ENCODE measurements at regions not wholly inside any gene's neighbourhood (a gene's known extent, or its start where the extent isn't known, plus 50 kb on each side); places are given as distances from the start of the nearest gene placed in this dataset.

DNA sequence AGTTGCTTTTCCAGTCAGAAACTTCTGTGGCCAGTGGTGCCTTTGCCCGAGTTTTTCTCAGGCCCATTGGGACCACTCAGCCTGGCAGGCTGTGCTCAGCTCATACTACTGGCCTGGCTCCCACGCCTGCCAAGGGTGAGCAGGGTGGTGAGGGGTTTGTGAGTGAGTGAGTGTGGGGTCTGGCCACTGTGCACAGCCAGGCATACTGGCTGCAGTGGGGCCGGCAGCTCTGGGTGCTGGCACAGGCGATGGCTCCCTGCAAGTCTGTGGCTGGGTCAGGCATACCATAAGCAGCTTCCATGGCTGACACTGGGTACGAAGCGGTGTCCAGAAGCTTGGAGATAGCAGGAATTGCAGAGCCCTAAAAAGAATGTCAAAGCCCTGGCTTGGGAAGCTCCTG is 161.0 kb downstream of the SLITRK6 start:
- DNase-seq (ENCODE audit: insufficient read length) (no peak), FAIRE-seq (no peak)
- TF ChIP-seq TAF1 (IDR thresholded peaks at IDR 0.05; ENCODE audit: borderline replicate concordance, low read depth, low read length) (no peak), POLR2A (IDR thresholded peaks at IDR 0.05; ENCODE audit: low read depth, low read length) (no peak), POLR2AphosphoS5 (IDR thresholded peaks at IDR 0.05; ENCODE audit: low read depth, low read length) (no peak)

DNA sequence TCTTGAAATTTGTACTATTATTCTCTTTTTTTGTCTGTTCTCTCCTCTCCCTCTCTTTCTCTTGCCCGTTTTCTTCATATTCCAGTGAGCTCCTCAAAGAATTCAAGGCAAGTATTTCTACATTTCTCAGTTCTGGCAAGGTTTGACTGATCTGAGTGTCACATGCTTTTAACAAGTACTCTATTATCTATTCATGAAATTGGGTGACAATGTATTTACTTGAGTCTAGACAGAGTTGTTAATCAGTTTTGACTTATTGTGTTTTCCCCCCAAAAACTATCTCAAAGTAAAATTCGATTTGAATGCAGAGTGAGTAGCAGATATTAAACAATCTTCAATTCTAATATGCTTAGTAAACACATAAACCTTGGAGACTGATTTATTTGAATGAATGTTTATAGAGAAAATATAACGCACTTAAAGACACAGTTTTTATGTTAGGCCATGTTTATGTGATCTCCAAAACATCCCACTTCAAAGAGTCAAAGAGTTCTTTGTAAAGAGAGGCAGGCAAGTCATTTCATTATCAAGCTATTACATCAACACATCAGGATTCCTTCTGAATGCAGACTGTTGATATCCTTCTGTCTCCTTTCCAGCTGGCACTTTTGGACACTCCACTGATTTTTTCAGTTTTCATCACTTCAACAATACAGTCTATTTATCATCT is 166.6 kb downstream of the SLITRK6 start:
- no peak for TF ChIP-seq POLR2AphosphoS5 (IDR thresholded peaks at IDR 0.05; ENCODE audit: low read depth, low read length)
- TF ChIP-seq TAF1 (IDR thresholded peaks at IDR 0.05; ENCODE audit: borderline replicate concordance, low read depth, low read length), result no peak
- TF ChIP-seq POLR2A (IDR thresholded peaks at IDR 0.05; ENCODE audit: low read depth, low read length), result no peak
- no peak for DNase-seq (ENCODE audit: insufficient read length)
- FAIRE-seq, result no peak

DNA sequence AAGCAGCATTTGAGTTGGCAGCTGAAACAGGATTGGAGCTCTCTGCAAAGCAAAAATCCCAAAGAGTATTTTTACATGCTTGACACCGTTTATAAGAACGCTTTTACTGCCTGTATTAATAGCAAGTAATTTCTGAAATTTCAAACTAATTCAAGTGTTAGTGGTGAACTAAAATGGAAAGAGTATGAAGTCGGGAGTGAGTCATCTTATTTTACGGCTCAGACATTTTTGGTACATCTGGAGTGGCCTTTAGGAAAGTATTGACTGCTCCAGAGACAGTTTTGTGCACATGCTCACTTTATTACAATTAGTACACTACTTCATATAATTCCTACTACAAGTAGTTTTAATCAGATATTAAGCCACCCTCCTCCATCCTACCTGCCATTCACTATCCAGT is 167.4 kb downstream of the SLITRK6 start:
- DNase-seq (ENCODE audit: insufficient read length), result no peak
- FAIRE-seq, result no peak
- TF ChIP-seq TAF1 (IDR thresholded peaks at IDR 0.05; ENCODE audit: borderline replicate concordance, low read depth, low read length), result no peak
- TF ChIP-seq POLR2A (IDR thresholded peaks at IDR 0.05; ENCODE audit: low read depth, low read length), result no peak
- TF ChIP-seq POLR2AphosphoS5 (IDR thresholded peaks at IDR 0.05; ENCODE audit: low read depth, low read length), result no peak

DNA sequence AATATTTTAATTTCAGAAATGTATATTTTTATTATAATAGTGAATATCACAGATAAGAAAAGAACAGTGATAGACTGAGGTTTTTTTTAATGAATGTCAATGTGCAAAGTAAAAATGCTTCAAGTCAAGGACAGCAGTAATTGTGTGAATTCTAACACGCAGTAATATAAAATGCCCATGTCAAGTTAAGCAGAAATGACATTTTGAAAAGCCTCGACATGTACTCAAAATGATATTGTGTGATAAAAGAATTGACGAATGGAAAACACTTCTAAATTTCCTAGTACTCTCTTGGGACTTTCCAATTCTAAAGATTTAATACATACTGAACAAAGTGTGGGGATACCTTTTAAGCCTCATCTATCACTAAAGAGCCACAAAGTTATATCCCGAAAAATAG is 172.6 kb downstream of the SLITRK6 start:
- DNase-seq (ENCODE audit: insufficient read length) (no peak), FAIRE-seq (no peak)
- TF ChIP-seq POLR2A (IDR thresholded peaks at IDR 0.05; ENCODE audit: low read depth, low read length) (no peak), POLR2AphosphoS5 (IDR thresholded peaks at IDR 0.05; ENCODE audit: low read depth, low read length) (no peak), TAF1 (IDR thresholded peaks at IDR 0.05; ENCODE audit: borderline replicate concordance, low read depth, low read length) (no peak)

DNA sequence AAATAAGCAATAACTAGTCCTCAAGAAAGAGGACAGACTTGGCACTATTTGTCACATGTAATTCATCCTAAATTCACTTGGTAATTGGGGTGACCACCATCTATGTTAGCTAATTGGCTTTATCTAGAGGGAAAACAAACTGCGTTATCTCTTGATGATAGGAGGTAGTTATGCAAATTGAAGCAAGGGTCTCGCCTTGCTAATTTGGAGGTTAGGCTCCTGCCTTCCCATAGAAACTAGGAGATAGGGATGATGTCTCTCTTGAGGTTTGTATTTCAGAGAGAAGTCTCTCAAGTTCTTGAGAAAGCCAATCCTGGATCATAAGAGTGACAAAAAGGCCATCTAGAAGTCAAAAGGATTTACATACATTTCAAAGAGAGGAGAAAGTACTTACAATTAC is 179.9 kb downstream of the SLITRK6 start:
- no peak for FAIRE-seq
- TF ChIP-seq TAF1 (IDR thresholded peaks at IDR 0.05; ENCODE audit: borderline replicate concordance, low read depth, low read length) (no peak), POLR2AphosphoS5 (IDR thresholded peaks at IDR 0.05; ENCODE audit: low read depth, low read length) (no peak), POLR2A (IDR thresholded peaks at IDR 0.05; ENCODE audit: low read depth, low read length) (no peak)

DNA sequence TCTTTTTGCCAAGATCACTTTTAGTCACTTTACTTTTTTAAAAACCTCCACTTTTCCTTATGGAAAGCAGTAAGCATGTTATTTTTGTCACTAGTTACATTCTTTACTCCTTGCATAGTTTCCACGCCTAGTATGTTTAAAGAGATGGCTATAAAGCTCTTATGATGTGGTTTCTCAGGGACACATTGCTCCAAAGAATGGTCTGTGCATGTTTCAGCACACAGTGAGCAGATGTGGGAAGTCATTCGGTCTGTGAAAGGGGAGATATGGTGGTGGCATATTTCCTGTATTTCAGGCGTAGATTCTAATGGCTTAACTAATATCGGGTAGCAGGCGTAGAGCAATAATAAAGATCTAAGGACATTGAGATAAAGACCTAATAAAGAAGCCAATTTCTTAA is 180.7 kb downstream of the SLITRK6 start:
- TF ChIP-seq TAF1 (IDR thresholded peaks at IDR 0.05; ENCODE audit: borderline replicate concordance, low read depth, low read length), result no peak
- no peak for TF ChIP-seq POLR2A (IDR thresholded peaks at IDR 0.05; ENCODE audit: low read depth, low read length)
- no peak for TF ChIP-seq POLR2AphosphoS5 (IDR thresholded peaks at IDR 0.05; ENCODE audit: low read depth, low read length)
- FAIRE-seq, result no peak
- no peak for DNase-seq (ENCODE audit: insufficient read length)

More for the DNA sequence above, 179.9 kb downstream of the SLITRK6 start:
- no peak for DNase-seq (ENCODE audit: insufficient read length)

DNA sequence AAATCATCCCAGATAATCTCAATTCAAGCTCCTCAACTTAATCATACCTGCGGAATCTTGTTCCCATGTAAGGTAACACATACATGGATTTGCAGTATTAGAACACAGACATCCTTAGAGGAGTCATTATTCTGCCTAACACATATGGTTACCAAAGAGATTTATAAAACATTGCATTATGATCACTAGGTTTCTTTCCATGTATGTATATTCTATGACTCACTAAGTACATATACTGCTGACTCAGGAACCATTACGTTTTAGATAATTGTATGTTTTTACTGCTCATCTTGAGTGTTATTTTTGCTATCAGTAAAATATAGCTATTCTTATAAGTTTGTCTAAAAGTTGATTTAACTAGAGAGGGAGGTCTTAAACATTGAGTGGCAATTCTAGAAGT is 182.9 kb downstream of the SLITRK6 start:
- FAIRE-seq, result no peak
- TF ChIP-seq POLR2AphosphoS5 (IDR thresholded peaks at IDR 0.05; ENCODE audit: low read depth, low read length), result no peak
- TF ChIP-seq TAF1 (IDR thresholded peaks at IDR 0.05; ENCODE audit: borderline replicate concordance, low read depth, low read length), result no peak
- no peak for DNase-seq (ENCODE audit: insufficient read length)

DNA sequence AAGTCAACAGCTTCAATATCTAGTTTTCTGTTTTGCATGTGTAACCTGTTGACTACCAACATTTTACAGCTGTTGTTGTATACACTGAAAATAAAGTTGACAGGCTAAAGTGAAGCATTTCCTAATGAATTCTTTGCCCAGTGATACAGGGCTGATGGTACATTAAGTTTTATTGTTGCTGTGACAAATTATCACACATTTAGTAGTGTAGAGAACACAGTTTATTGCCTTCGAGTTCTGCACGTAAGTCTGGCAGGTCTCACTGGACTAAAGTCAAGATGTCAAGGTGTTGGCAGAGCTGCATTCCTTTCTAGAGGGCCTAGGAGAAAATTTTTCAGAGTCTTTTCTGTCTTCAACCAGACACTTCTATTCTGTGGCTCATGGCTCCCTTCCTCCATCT is 184.2 kb downstream of the SLITRK6 start:
- no peak for DNase-seq (ENCODE audit: insufficient read length)

DNA sequence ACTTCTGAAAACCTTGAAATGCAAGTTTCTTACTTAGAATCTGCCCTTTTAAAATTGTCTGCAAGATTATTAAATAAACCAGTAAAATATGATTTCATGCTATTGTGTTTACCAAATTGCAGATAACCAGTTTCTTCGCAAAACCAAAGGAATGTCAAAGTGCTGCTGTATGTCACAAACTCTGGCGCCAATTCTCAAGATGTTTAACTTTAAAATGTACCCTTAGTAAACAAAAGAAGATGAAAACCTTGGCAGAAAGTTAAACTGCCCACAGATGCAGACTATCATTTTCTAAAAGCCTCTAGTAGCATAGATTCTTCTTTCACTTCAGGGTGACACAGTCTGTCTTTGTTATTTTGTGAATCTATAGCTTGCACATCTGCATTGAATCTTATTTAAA is 189.2 kb downstream of the SLITRK6 start:
- no peak for FAIRE-seq
- TF ChIP-seq TAF1 (IDR thresholded peaks at IDR 0.05; ENCODE audit: borderline replicate concordance, low read depth, low read length) (no peak), POLR2A (IDR thresholded peaks at IDR 0.05; ENCODE audit: low read depth, low read length) (no peak), POLR2AphosphoS5 (IDR thresholded peaks at IDR 0.05; ENCODE audit: low read depth, low read length) (no peak)
- DNase-seq (ENCODE audit: insufficient read length), result no peak

More for the DNA sequence above, 184.2 kb downstream of the SLITRK6 start:
- FAIRE-seq, result no peak
- TF ChIP-seq POLR2A (IDR thresholded peaks at IDR 0.05; ENCODE audit: low read depth, low read length), result no peak
- no peak for TF ChIP-seq POLR2AphosphoS5 (IDR thresholded peaks at IDR 0.05; ENCODE audit: low read depth, low read length)
- TF ChIP-seq TAF1 (IDR thresholded peaks at IDR 0.05; ENCODE audit: borderline replicate concordance, low read depth, low read length), result no peak

DNA sequence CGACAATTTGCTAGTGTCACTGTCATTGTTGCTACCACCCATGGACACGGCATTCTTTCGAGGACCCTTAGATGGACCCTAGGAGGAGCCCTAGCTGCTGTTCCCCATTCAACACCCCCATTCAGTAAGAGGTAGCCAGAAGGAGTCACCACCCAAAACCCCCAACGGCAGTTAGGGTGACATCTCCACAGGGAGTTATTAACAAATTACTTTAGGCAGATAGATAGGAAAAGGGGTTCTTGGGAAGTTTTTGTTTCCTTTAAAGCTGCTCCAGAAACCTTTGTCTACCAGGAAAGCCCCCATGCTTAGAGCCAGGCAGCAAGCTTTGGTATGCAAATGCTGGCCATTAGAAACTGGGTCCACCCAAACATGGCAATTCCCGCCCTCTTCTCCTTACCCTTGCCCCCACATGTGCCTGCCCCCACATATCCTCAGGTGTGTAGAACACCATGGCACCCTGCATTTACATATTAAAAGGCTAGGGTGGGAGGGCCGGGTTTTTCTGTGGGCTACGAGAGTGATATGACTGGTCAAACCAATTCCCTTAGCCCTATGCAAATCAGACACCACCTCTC is 190.9 kb downstream of the SLITRK6 start:
- no peak for TF ChIP-seq TAF1 (IDR thresholded peaks at IDR 0.05; ENCODE audit: borderline replicate concordance, low read depth, low read length)
- no peak for TF ChIP-seq POLR2AphosphoS5 (IDR thresholded peaks at IDR 0.05; ENCODE audit: low read depth, low read length)
- no peak for TF ChIP-seq POLR2A (IDR thresholded peaks at IDR 0.05; ENCODE audit: low read depth, low read length)
- no peak for FAIRE-seq
- no peak for DNase-seq (ENCODE audit: insufficient read length)

DNA sequence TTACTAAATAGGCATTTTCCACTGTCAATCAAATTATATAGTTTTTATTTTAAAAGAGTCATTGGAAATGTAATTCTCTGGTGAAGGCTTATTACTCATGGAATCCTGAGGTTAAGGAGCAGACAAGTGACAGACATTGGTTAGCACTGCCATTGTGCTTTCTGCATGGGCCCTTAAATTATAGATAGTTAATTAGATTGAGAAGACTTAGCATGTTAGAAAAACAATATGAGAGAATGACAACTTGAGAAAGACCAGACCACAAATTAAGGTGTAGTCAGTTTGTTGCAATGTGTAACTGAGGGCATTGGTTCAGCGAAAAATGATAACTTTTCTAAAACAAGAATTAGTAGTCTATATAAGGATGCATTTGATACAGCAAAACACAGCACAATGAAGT is 195.5 kb downstream of the SLITRK6 start:
- no peak for DNase-seq (ENCODE audit: insufficient read length)
- FAIRE-seq, result no peak
- TF ChIP-seq POLR2A (IDR thresholded peaks at IDR 0.05; ENCODE audit: low read depth, low read length) (no peak), TAF1 (IDR thresholded peaks at IDR 0.05; ENCODE audit: borderline replicate concordance, low read depth, low read length) (no peak), POLR2AphosphoS5 (IDR thresholded peaks at IDR 0.05; ENCODE audit: low read depth, low read length) (no peak)

DNA sequence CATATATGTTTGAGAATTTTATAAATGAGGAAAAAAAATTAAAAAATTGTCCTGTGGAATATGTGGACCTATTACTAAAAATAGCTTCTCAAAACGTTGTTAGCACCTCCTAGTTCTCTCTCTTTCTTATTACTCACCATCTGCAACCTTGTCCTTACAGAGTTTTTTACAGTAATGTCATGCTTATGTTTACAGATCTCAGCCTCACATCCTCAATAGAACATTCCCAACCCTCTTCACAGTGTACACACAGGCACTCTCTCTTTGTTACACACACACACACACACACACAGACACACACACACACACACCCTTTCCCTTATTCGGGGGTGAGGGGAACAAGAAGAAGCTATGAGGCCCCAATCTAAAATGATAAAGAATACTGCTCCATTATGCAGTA is 197.7 kb downstream of the SLITRK6 start:
- no peak for FAIRE-seq
- TF ChIP-seq POLR2AphosphoS5 (IDR thresholded peaks at IDR 0.05; ENCODE audit: low read depth, low read length), result no peak
- TF ChIP-seq POLR2A (IDR thresholded peaks at IDR 0.05; ENCODE audit: low read depth, low read length), result no peak
- TF ChIP-seq TAF1 (IDR thresholded peaks at IDR 0.05; ENCODE audit: borderline replicate concordance, low read depth, low read length), result no peak

More for the DNA sequence above, 197.7 kb downstream of the SLITRK6 start:
- DNase-seq (ENCODE audit: insufficient read length), result no peak
